ENCODE measurements at regions not wholly inside any gene's neighbourhood (a gene's known extent, or its start where the extent isn't known, plus 50 kb on each side); places are given as distances from the start of the nearest gene placed in this dataset.
"Not testable (repeated sequence)": the region's sequence is repeated elsewhere in the genome, so short reads cannot be mapped to it uniquely, and the experiment has no call there.

DNA sequence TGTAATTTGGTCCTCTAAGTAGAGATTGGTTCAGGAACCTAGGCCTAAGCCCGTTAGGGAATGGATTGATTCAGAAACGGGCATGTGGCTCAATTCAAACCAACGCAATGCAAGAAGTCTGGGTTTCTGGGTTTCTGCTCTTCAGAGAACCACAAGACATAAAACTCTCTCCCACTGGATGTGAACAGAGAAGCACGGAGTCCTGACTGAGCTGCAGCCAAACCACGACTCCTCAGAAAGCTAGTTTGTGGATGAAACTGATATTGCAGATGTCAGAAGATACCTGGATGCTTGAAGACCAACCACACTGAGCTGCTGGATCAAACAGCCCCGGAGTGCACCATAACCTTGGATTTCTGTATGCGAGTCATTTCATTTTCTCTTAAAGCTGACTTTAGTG, 50.0 kb downstream of the SOD2 start:
- DNase-seq, result peak; percentile 24

DNA sequence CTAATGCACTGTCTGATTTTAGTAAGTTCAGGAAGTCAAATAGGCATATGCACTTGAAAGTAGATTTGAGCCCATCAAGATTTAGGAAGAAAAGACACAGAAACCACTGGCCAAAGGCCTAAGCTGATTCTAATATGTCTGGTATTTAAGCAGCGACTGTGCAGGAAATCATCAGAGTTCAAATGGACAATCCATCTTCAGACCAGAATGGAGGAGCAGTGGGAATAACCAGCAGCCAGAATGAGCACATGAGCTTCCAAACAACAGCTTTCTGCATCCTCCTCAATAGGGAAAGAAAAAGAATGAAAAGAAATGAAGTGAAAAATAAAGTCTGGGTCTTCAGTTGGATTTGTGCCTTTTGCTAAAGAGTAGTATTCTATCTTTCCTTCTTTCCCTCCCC, 50.6 kb downstream of the SOD2 start:
- DNase-seq, result peak; percentile 35

DNA sequence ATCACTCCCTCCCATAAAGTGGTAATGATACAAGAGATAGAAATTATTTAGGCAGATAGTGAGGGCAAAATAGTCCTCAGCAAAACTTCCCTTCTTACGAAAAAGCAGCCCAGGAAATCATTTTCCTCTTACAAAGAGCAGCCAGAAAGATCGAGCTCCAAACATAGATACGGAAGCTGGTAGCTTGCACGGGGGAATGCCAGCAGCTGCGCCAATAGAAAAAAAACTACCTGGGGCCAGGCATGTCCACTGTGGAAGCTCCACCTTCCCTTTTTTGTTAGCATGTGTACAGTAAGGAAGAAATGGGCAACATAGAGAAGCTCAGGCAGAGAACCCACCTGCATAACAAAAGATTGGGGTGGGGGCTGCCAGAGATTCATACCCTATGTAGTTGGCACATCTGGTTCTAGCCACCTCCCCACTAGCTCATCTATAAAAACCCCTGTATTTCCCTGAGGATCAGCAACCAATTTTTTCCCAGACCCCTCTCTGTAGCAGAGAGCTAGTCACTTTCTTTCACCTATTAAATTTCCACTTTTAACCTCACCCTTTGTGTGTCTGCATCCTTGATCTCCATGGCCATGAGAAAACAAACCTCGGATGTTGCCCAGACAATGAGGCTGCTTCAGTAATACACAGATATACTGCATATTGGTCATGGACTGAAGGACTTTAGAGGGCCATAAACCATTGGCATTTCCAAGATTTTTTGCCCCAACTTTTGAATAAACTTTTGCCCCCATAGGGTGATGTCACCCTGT, 52.1 kb downstream of the SOD2 start:
- no peak for DNase-seq

DNA sequence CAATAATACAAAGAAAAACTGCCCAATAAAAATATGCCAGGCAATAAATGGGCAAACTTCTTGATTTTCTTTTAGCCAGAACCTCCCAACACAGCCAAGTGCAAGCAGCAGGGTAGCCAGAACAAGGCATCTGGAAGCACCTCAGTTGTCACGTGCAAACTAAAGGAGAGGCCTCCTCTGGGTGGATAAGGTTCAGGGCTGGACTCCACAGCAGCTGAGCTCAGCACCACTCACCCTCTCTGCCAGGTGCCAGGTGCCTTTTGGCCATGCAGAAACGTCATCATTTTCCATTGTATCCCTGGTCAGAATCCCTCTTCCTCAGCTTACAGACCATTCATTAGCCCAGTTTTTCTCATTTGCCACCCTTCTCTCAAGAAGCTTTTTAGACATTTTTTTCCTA, 52.7 kb downstream of the SOD2 start:
- DNase-seq, result no peak

DNA sequence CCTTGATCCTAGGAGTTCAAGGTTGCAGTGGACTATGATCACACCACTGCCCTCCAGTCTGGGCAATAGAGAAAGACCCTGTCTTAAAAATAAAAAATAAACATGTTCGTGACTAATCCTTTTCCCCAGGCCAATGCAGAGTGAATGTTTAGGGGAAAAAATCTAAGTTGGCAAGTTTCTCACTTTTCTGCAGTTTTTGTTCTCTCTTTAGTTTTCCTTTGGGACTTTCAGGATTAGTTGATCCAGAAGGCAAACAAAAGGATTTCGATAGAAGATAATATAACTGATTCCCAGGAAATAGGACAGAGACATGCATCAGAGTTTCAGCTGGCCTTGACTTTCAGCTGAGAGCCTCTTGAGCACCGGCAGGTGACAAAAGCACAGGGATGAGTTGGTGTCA, 53.3 kb downstream of the SOD2 start:
- no peak for DNase-seq

DNA sequence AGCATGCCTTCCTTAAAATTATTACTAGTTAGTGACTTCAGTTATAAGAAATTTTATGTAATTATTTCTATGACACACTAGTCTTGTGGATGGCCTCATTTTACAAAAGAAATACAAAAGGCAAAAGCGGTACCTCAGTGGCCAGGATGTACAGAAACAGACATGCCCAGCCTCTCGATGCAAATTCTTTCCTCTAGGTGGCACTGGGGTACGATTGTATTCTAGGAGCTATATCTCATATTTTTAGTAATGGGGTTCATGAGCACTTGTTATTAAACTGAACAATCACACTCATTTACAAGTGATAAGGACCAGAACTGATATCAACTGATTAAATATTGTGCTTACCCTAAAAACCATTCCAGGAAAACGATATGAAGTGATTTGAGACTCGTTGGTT, 59.8 kb downstream of the SOD2 start:
- peak; percentile 22 for DNase-seq

DNA sequence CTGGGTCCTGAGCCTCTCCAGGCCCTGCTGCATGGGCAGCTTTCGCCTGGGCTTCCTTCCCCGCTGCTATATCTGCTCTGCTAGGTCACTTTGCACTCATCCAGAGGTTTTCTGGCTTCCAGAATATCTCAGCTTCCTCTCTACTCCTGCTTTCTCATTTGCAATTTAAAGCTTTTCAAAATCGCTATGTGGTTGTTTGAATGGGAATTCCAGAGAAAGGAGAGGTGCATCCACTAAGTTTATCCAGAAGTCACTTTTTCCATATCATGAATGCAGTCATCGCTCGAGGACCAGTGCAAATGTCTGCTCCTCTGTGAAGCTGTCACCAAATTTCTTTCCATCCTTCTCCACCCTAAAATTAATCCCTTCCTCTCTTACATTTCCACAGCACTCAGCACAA, 61.2 kb downstream of the SOD2 start:
- no peak for DNase-seq

DNA sequence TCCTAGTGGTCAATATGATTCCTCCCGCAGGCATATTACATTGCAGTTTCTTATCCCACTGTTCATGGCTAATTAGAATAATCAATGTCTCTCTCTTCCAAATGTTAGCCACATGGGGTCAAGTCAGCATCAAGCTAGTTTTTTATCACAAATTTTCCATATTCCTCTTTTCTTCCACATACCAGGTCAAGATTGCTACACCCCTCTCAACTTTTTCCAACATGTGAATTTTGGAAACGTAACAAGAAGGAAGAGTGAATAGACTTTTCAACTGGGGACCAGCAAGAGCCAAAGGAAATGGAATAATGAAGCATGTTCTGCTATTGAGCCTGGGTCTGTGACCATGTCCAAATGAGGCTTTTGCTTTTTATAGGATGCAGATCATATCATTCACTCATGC, 65.1 kb downstream of the SOD2 start:
- DNase-seq, result no peak

DNA sequence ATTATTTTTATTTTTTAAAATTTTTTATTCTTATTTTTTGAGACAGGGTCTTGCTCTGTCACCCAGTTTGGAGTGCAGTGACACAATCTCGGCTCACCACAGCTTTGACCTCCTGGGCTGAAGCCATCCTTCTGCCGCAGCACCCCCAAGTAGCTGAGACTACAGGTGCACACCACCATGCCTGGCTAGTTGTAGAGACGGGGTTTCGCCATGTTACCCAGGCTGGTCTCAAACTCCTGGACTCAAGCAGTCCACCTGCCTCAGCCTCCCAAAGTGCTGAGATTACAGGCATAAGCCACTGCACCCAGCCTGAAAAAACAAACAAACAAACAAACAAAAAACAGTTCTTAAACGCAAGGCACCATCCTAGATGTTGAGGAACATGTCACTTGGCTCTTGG, 66.5 kb downstream of the SOD2 start:
- not testable (repeated sequence) for DNase-seq

DNA sequence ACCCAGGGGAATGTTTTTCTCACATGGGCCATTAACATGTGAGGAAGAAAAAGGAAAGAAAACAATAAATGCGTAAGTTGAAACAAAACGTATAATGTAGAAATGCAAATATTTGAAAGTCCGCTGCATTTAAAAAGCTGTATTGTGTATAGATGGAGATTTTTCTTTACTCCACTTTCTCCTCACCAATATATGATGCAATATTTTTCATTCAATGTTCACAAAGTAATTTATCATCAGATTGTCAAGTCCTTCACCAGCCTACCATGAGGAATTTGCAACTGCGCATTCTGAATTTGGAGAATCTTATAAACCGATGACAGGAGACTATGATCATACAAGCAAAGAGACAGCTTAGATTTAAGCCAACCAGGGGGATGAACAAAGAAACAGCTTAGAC, 69.9 kb downstream of the SOD2 start:
- no peak for DNase-seq

DNA sequence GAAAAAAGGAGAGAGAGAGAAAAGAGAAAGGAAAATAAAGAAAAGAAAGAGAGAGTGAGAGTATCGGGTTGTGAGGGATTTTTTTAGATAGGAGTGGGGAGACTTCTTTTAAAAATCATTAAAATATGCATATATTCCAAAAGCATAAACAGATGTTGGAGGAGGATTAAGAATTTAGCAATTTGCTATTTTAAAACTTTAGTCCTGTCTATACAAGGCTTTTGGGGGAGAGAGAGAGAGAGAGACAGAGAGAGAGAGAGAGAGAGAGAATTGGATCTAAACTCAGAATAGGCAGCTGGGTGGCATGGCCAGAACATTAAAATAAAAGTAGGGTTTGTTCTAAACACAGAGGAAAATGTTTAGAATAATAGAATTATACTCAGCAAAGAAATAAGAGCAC, 72.1 kb downstream of the SOD2 start:
- DNase-seq, result no peak

DNA sequence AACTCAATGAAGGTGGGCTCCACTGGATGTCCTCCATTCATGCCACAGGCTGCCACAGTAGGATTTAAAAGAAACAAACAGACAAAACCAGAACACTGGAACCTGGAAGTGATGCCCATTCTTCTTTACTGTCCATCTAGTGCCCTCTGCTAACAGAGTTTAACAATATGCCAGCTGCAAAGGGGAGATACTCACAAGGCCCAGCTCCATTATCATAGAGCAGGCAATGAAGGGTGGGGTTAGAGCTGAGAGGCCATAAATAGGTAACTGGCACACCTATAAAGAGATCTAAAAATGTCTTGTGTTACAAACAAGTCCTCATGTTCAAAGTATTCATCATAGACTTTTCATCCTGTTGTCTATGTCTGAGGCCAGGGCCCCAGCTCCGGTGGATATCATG, 75.6 kb downstream of the SOD2 start:
- DNase-seq, result no peak

DNA sequence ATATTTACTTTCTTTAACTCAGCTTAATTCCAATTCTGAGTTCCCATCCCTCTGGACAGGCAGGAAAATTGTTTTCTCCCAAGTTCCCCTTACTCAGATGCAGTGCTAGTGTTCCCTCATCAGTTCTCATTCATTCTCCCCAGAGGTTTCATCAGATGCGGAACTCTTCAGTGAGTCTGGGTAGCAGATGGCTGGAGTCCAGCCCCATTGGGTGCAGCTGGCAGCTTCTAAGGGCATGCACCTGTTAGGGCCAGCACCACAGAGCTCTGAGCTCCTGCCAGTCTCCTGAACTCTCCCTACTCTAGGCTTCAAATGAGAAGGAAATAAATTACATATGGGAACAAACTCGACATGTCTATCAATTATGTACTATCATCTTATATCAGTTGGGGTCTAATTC, 76.6 kb downstream of the SOD2 start:
- DNase-seq, result no peak

DNA sequence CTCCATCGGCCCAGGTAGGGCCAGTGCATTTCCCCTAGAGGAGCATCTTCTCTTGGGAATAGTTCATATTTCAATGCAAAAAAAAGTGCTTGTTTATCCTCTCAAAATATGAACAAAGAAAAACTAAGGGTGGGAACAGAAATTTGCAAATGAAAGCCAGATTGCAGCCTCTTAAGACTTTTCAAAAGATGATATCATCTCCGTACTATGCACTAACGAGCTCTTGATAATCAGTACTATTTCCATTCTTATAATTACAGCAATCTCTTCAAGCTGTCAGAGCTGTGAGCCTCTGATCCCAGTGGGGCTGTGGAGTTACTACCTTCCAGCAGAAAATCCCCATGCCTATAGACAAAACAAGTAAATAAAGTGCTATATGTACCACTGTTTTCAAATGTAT, 77.1 kb downstream of the SOD2 start:
- DNase-seq, result no peak

DNA sequence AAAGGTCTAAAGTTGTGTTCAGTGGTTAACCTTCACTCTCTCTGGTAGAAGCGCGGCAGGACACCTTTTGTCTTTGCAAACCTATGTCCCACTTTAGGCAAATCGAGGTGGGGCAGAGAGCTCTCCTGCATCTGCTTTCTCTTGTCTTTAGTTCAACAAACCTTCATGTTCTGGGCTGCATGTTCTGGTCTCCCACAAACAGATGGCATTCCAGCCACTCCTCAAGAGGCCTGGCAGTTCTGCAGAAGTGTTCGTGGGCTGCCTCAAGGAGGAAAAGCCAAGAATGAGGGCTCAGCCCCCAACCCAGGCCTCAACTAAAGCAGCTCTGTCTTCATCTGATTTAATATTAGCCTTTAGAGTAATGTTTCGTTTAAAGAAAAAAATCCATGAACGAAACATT, 82.2 kb downstream of the SOD2 start:
- DNase-seq, result no peak

DNA sequence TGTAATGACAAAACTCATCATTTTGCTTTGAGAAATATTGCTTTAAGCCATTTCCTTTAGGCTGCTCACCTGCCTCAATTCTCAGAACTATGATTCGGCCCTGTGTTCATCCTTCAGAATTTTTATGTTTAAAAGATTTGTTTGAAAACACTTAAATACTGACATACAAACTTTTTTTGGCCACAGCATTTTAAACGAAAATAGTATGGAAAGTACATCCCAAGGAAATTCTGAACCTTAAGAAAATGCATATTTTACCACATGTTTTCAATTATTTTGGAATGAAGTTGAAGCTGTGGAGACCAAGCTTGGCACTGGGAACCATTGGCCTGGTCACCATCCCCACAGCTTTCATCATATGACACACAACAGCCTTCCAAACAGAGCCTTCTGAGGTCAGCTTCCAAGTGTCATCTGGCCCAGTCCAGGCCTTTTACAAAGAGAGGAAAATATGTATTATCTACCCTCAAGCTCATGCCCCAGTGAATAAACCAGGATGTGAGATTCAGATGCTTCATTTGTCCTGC, 83.3 kb downstream of the SOD2 start:
- DNase-seq, result peak; percentile 49

DNA sequence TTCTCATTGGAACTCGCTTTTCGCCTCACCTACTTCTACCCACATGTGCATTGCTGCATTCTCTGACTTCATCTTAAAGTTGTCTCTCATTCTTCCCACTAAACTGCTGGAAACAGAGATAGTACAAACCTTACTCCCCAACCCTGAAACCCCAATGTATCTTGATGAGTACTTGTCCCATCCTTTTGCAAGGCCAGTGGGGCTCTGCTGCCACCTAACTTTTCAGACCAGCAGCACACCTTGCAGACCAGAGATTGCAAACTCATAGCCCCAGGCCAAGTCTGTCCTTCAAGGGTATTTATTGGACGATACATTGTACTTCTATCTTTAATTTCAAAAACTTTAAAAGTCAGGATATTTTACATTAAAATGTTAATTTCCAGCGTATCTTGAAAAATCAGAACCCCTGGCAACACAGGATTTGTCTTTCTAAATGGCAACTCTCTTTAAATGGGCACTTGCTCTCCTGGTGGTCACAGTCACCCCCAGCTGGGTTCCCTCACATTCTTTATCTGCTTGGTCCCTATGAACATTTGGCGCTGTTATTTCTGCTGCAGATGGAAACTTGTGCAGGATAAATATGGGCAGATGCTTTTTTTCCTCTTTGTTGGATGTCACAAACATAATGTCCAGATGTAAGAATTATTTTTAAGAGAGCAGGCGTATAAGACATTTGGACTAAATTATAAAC, 83.9 kb downstream of the SOD2 start:
- peak; percentile 58 for DNase-seq

DNA sequence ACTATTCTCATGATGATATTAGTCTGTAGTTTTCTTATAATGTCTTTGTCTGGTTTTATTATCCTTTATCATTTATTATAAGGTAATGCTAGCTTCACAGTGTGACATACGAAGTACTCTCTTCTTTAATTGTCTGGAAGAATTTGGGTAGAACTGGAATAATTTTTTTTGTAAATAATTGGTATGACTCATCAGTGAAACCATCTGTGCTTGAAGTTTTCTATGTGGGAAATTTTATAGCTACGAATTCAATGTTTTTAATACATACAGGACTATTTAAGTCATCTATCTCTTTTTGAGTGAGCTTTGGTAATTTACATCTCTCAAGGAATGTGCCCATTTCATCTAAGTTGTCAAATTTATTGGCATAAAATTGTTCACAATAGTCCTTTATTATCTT, 86.3 kb downstream of the SOD2 start:
- DNase-seq, result no peak

DNA sequence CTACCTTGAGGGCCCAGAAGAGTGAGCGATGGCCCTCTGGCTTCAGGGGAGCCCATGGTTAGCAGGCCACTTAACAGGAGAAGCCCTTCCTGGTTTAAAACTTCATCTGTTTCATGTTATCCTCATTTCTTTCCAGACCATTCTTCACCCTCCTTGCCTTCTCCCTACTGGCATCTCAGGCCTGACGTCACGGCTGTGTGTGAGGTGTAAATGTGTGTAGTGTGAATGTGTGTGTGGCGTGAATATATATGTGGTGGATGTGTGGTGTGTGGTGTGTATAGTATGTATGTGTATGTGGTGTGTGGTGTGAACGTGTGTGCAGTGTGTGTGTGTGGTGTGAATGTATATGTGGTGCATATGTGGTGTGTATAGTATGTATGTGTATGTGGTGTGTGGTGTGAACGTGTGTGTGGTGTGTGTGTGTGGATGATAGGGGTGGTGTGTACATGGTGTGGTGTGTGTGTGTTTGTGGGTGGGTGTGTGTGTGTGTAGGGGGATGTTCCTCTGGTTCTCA, 88.5 kb downstream of the SOD2 start:
- no peak for DNase-seq

DNA sequence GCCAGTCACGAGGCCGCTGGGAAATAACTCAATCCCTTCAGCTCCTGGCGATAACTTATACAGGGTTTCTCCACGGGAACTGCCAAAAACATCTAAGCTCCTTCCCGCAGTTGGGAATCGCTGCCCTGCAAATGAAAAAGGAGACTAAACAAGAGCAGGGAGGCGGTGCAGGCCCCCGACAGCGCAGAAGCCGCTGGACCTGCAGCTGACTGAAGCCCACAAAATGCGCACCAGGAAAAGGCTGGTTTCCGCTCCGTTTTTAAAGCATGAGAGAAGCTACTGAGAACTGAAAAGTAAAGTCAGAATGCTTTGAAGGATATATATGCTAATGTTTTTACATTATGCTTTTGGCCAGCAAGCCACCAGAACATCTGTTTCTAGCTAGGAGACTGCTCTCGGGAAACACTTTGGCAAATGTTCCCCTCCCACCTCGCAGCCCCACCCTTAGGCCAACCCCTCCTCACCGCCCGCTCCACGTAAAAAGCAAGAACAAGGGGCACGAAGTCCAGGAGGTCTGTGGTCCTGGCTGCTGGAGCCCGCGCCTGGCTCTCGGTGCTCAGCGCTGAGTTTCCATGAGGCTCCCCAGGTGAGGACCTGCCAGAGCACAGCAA, 90.5 kb downstream of the SOD2 start:
- DNase-seq, result peak; percentile 57

DNA sequence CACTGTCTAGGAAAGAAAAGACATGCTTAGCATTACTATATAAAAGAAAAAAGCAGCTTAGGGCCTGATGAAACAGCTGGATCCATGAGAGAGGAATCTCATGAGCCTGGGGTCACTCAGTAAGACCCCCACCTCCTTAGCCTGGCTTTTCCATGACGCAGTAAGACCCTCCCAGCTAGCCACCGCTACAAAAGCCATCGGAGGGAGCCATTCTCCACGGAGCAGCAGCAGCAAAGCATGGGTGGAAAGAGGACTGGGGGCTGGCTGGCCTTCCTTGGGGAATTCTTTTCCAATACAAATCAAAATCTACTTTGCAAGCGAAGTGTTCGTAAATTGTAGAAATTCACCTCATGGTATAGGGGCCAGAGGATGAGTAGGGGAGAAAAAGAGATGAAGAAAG, 91.8 kb downstream of the SOD2 start:
- DNase-seq, result no peak

DNA sequence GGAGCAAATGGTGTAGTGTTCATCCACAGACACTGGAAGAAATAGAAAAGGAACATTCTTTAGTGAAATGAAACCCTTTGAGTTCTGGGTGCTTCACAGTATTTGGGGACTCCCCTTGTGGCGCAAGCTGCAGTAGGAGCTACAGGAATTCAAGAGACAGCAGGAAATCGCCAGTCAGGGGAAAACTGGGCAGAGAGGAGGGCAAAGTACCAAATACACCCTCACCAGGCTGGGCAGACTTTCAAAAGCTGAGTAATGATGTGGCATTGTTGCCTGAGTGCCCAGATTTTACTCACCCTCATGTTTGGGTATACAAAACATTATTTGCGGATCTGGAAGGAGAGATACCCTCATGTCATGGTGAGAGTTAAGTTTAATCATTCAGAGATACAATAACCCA, 97.9 kb downstream of the SOD2 start:
- peak; percentile 31 for DNase-seq

DNA sequence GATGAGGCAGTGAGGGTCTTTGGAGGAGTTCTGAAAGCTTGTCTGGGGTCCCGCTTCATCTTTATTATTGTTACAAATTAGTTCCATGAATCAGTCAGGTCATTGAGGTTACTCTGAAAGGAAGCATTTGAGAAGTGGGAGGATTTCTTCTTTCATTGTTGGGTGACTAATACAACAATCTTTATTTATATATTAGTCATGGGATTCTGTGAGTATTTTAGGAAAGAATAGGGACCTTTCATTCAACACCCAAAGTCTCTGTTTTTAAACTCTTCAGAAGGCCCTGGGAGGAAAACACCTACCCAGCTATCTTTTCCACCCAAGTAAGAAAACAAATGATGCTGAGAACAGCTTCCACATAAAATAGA, 98.3 kb downstream of the SOD2 start:
- peak; percentile 80 for DNase-seq
